GM23338 (cell line): ENCODE measurements at regions not wholly inside any gene's neighbourhood (a gene's known extent, or its start where the extent isn't known, plus 50 kb on each side); places are given as distances from the start of the nearest gene placed in this dataset.

Experiments used
- CREB1 ChIP-seq: fragments of 250-450 bp; sonication (Bioruptor Pico); IDR thresholded peaks from 2 replicates; pipeline ENCODE4 v1.5.0; 2020; ENCODE audit warnings: low read depth, mild to moderate bottlenecking, moderate library complexity
- CTCF ChIP-seq, 2 experiments: fragments of 200-600 bp in 1 of 2; sonication (generic) in 1 of 2; conservative IDR thresholded peaks; 2 replicates each; pipeline versions ENCODE4 v1.5.1 to v1.6.1; 2016 to 2017; ENCODE audit warnings: antibody characterized with exemption in 2 of 2, low read depth in 2 of 2, mild to moderate bottlenecking in 2 of 2, moderate library complexity in 1 of 2
- ETS1 ChIP-seq: IDR thresholded peaks from 2 replicates; pipeline ENCODE4 v1.6.1; 2016; ENCODE audit warnings: antibody characterized with exemption
- EZH2 ChIP-seq: fragments of 200-600 bp; sonication (generic); IDR thresholded peaks from one replicate; pipeline ENCODE4 v1.8.0; 2017; ENCODE audit warnings: antibody characterized with exemption, mild to moderate bottlenecking, low read depth; ENCODE audit not compliant: unreplicated experiment
- EZH2phosphoT487 ChIP-seq: fragments of 200-600 bp; sonication (generic); IDR thresholded peaks from one replicate; pipeline ENCODE4 v1.8.1; 2018; ENCODE audit warnings: antibody characterized with exemption; ENCODE audit not compliant: unreplicated experiment
- JUNB ChIP-seq: IDR thresholded peaks from one replicate; pipeline ENCODE4 v1.6.1; 2016; ENCODE audit warnings: antibody characterized with exemption; ENCODE audit not compliant: unreplicated experiment
- POLR2AphosphoS5 ChIP-seq: IDR thresholded peaks from 2 replicates; pipeline ENCODE4 v1.6.1; 2016; ENCODE audit warnings: antibody characterized with exemption, low read depth
- REST ChIP-seq: IDR thresholded peaks from one replicate; pipeline ENCODE4 v1.6.1; 2018; ENCODE audit warnings: antibody characterized with exemption; ENCODE audit not compliant: unreplicated experiment
- STAT1 ChIP-seq: IDR thresholded peaks from one replicate; pipeline ENCODE4 v1.6.1; 2016; ENCODE audit warnings: antibody characterized with exemption; ENCODE audit not compliant: unreplicated experiment
- ZNF331 ChIP-seq: fragments of 250-450 bp; sonication (Bioruptor Pico); IDR thresholded peaks from 2 replicates; pipeline ENCODE4 v1.5.0; 2020; ENCODE audit warnings: low read depth, mild to moderate bottlenecking, moderate library complexity
- ZNF462 ChIP-seq: fragments of 250-450 bp; sonication (Bioruptor Pico); IDR thresholded peaks from 2 replicates; pipeline ENCODE4 v1.5.0; 2020; ENCODE audit warnings: mild to moderate bottlenecking, moderate library complexity

GRCh38 chr2:34747643-34748042 lies 1148.5 kb upstream of the FAM98A start:
- TF ChIP-seq CTCF (conservative IDR thresholded peaks at IDR 0.05; ENCODE audit: low read depth in 2 of 2) (no peak), REST (no peak), EZH2 (no peak), POLR2AphosphoS5 (no peak), ZNF331 (CRISPR knock-in tag) (no peak), EZH2phosphoT487 (no peak), STAT1 (no peak), ETS1 (no peak), JUNB (no peak), CREB1 (CRISPR knock-in tag) (no peak), ZNF462 (no peak)
